ENCODE measurements at regions not wholly inside any gene's neighbourhood (a gene's known extent, or its start where the extent isn't known, plus 50 kb on each side); places are given as distances from the start of the nearest gene placed in this dataset.

GRCh38 chrX:40307871-40308270, 210.1 kb upstream of the BCOR start:
- Mint-ChIP-seq H3K27me3 (ENCODE audit: low read depth) (no peaks in the 10 kb centered on the region), H3K27ac (ENCODE audit: unreplicated experiment) (no peak overlapping the region), H3K4me1 (ENCODE audit: low read depth) (no peaks in the 10 kb centered on the region), H3K9me3 (ENCODE audit: low read depth) (peaks cover 17% of the 10 kb centered on the region), H3K36me3 (ENCODE audit: low read depth) (peaks cover 1% of the 10 kb centered on the region), H3K4me3 (ENCODE audit: unreplicated experiment) (no peak overlapping the region)
- no peak for DNase-seq (ENCODE audit: low spot score)
- no peak for TF ChIP-seq CTCF (IDR thresholded peaks at IDR 0.05)

- H3K9me3 Mint-ChIP-seq (ENCODE audit: low read depth): peaks cover 17% of the 10 kb centered on the region
- no peaks in the 10 kb centered on the region for H3K4me1 Mint-ChIP-seq (ENCODE audit: low read depth)
- no peak for TF ChIP-seq CTCF (IDR thresholded peaks at IDR 0.05)
Measured at GRCh38 chrX:40304115-40304514, 206.4 kb upstream of the BCOR start.

GRCh38 chrX:40303256-40304077, 205.7 kb upstream of the BCOR start:
- peaks cover 17% of the 10 kb centered on the region for H3K9me3 Mint-ChIP-seq (ENCODE audit: low read depth)
- no peaks in the 10 kb centered on the region for H3K27me3 Mint-ChIP-seq (ENCODE audit: low read depth)
- no peak for TF ChIP-seq CTCF (IDR thresholded peaks at IDR 0.05)
- H3K27ac Mint-ChIP-seq (ENCODE audit: unreplicated experiment): no peak overlapping the region
- no peak for DNase-seq (ENCODE audit: low spot score)
- H3K36me3 Mint-ChIP-seq (ENCODE audit: low read depth): peaks cover 1% of the 10 kb centered on the region
- no peak overlapping the region for H3K4me3 Mint-ChIP-seq (ENCODE audit: unreplicated experiment)
- no peaks in the 10 kb centered on the region for H3K4me1 Mint-ChIP-seq (ENCODE audit: low read depth)

More at GRCh38 chrX:40304115-40304514, 206.4 kb upstream of the BCOR start:
- H3K36me3 Mint-ChIP-seq (ENCODE audit: low read depth): peaks cover 1% of the 10 kb centered on the region
- no peak overlapping the region for H3K27ac Mint-ChIP-seq (ENCODE audit: unreplicated experiment)
- DNase-seq (ENCODE audit: low spot score): no peak
- no peak overlapping the region for H3K4me3 Mint-ChIP-seq (ENCODE audit: unreplicated experiment)
- H3K27me3 Mint-ChIP-seq (ENCODE audit: low read depth): no peaks in the 10 kb centered on the region

GRCh38 chrX:40300286-40300890, 202.6 kb upstream of the BCOR start:
- DNase-seq (ENCODE audit: low spot score): no peak
- Mint-ChIP-seq H3K27me3 (ENCODE audit: low read depth) (no peaks in the 10 kb centered on the region), H3K9me3 (ENCODE audit: low read depth) (peaks cover 4% of the 10 kb centered on the region), H3K4me1 (ENCODE audit: low read depth) (no peaks in the 10 kb centered on the region), H3K27ac (ENCODE audit: unreplicated experiment) (no peak overlapping the region), H3K4me3 (ENCODE audit: unreplicated experiment) (no peak overlapping the region), H3K36me3 (ENCODE audit: low read depth) (peaks cover 1% of the 10 kb centered on the region)
- TF ChIP-seq CTCF (IDR thresholded peaks at IDR 0.05): no peak

- Mint-ChIP-seq H3K27me3 (ENCODE audit: low read depth) (no peaks in the 10 kb centered on the region), H3K4me3 (ENCODE audit: unreplicated experiment) (no peak overlapping the region), H3K4me1 (ENCODE audit: low read depth) (no peaks in the 10 kb centered on the region), H3K9me3 (ENCODE audit: low read depth) (peaks cover 2% of the 10 kb centered on the region), H3K27ac (ENCODE audit: unreplicated experiment) (no peak overlapping the region), H3K36me3 (ENCODE audit: low read depth) (peaks cover 1% of the 10 kb centered on the region)
- DNase-seq (ENCODE audit: low spot score): no peak
- TF ChIP-seq CTCF (IDR thresholded peaks at IDR 0.05): no peak
Measured at GRCh38 chrX:40299641-40300046, 201.9 kb upstream of the BCOR start.
